ENCODE measurements at regions not wholly inside any gene's neighbourhood (a gene's known extent, or its start where the extent isn't known, plus 50 kb on each side); places are given as distances from the start of the nearest gene placed in this dataset.

DNA sequence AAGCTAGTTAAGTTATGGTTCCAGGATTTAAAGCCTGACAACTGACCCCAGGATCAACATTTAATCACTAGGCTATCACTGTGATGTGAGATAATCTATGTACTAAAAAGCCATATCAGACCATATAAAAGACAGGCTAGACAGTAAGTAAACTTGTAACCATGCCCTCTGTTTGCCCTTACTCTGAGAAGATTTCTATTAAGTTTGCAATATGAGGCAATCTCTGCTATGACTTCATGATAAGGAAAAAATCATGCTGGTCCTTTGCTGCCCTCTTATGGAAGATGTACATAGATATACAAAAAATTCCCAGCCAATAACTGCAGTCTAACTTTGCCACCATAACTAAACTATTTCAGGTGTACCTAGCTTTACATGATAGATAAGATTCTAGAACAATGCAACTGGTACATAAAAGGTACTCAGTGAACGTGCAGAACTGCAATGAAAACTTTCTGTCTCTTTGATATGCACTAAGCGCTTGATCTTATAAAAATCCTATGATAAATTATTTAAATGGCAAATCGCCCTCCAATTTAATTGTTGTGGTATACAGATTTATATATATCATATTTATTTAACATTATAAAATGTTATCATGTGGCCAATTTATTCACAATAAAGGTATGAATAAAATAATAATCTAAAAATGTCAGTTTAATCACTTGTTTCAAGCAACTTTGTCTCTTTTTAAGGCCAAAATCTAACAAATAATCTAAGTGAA is 70.5 kb downstream of the FAM217A start:
- 82 to 92% methylated on average over 3 of the region's 3 CpGs for WGBS, 2 donors

DNA sequence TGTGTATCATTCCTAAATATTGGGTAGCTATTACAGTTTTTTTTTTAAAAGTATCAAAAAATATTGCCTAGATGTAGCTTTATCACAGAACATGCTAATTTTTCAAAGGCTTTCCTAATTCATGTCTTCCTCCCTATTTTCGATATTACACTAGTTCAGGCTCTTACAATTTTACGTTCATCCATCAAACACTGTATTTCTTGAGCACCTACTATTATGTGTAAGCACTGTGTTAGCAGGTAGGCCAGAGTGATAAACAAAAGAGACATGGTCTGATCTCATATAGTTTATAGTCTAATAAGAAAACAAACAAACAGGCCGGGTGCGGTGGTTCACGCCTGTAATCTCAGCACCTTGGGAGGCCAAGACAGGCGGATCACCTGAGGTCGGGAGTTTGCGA is 69.5 kb downstream of the FAM217A start:
- TF ChIP-seq, protein P1, sequence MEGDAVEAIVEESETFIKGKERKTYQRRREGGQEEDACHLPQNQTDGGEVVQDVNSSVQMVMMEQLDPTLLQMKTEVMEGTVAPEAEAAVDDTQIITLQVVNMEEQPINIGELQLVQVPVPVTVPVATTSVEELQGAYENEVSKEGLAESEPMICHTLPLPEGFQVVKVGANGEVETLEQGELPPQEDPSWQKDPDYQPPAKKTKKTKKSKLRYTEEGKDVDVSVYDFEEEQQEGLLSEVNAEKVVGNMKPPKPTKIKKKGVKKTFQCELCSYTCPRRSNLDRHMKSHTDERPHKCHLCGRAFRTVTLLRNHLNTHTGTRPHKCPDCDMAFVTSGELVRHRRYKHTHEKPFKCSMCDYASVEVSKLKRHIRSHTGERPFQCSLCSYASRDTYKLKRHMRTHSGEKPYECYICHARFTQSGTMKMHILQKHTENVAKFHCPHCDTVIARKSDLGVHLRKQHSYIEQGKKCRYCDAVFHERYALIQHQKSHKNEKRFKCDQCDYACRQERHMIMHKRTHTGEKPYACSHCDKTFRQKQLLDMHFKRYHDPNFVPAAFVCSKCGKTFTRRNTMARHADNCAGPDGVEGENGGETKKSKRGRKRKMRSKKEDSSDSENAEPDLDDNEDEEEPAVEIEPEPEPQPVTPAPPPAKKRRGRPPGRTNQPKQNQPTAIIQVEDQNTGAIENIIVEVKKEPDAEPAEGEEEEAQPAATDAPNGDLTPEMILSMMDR (IDR thresholded peaks at IDR 0.05; ENCODE audit: control extremely low read depth, extremely low read depth), result no peak
- DNase-seq, result no peak
- H3K4me3 ChIP-seq, result no peak overlapping the region

More for the DNA sequence above, 70.5 kb downstream of the FAM217A start:
- H3K27me3 ChIP-seq (ENCODE audit: control insufficient read depth in 3 of 3, insufficient read depth in 3 of 3, low read length in 2 of 3), result no peaks in the 10 kb centered on the region
- H3K4me1 ChIP-seq (ENCODE audit: control insufficient read depth in 5 of 5, insufficient read depth in 5 of 5, low read length in 5 of 5), result peaks cover 0 to 8% (median 4%) of the 10 kb centered on the region in 5 donors
- no peak overlapping the region for H3K4me3 ChIP-seq
- TF ChIP-seq, protein P1 (IDR thresholded peaks at IDR 0.05; ENCODE audit: control extremely low read depth, extremely low read depth), result peak; percentile 45
- no peak overlapping the region for H3K27ac ChIP-seq (ENCODE audit: low read depth in 1 of 2, low read length in 1 of 2)
- H3K9me3 ChIP-seq (ENCODE audit: control insufficient read depth in 4 of 4, insufficient read depth in 3 of 4, low read length in 3 of 4), result no peaks in the 10 kb centered on the region
- ATAC-seq (ENCODE audit: insufficient read depth, low FRiP score) (peak; percentile 58), DNase-seq (peak in 2 of 3 donors; percentile 93 to 94)
- H3K9ac ChIP-seq (ENCODE audit: insufficient read depth in 1 of 2, low read length in 2 of 2), result peak overlapping the region in 1 of 2 donors; percentile 80
- peaks cover 0 to 5% (median 2%) of the 10 kb centered on the region in 4 donors for H3K36me3 ChIP-seq (ENCODE audit: control insufficient read depth in 4 of 4, insufficient read depth in 4 of 4, low read length in 4 of 4)

DNA sequence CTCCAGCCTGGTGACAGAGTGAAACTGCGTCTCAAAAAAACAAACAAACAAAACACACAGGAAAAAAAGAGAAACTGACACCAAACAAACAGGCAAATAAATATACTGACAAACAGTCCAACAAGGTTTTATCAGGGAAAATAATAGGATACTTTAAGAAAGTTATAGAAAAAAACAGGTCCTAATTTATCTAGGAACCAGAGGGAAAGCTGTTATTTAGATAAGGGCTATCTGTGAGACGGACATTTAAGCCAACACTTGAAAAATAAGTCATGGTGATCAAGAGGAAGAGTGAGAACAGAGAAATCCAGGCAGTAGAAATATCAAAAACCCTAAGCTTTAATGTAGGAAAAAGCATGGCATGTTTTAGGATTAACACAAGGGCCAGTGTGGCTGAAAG is 68.9 kb downstream of the FAM217A start:
- no peak overlapping the region for H3K27ac ChIP-seq (ENCODE audit: low read depth in 1 of 2, low read length in 1 of 2)
- H3K4me1 ChIP-seq (ENCODE audit: control insufficient read depth in 5 of 5, insufficient read depth in 5 of 5, low read length in 5 of 5), result peaks cover 0 to 8% (median 4%) of the 10 kb centered on the region in 5 donors
- no peak overlapping the region for H3K9ac ChIP-seq (ENCODE audit: insufficient read depth in 1 of 2, low read length in 2 of 2)
- H3K36me3 ChIP-seq (ENCODE audit: control insufficient read depth in 4 of 4, insufficient read depth in 4 of 4, low read length in 4 of 4), result peaks cover 0 to 8% (median 2%) of the 10 kb centered on the region in 4 donors
- 57 to 67% methylated on average over 2 of the region's 2 CpGs for WGBS, 2 donors
- H3K27me3 ChIP-seq (ENCODE audit: control insufficient read depth in 3 of 3, insufficient read depth in 3 of 3, low read length in 2 of 3), result no peaks in the 10 kb centered on the region
- no peak overlapping the region for H3K4me3 ChIP-seq
- ATAC-seq (ENCODE audit: insufficient read depth, low FRiP score), result no peak
- no peaks in the 10 kb centered on the region for H3K9me3 ChIP-seq (ENCODE audit: control insufficient read depth in 4 of 4, insufficient read depth in 3 of 4, low read length in 3 of 4)
- DNase-seq, result no peak
- TF ChIP-seq, protein P1 (IDR thresholded peaks at IDR 0.05; ENCODE audit: control extremely low read depth, extremely low read depth), result no peak

More for the DNA sequence above, 69.5 kb downstream of the FAM217A start:
- H3K27ac ChIP-seq (ENCODE audit: low read depth in 1 of 2, low read length in 1 of 2), result no peak overlapping the region
- peaks cover 0 to 8% (median 2%) of the 10 kb centered on the region in 4 donors for H3K36me3 ChIP-seq (ENCODE audit: control insufficient read depth in 4 of 4, insufficient read depth in 4 of 4, low read length in 4 of 4)
- no peak overlapping the region for H3K9ac ChIP-seq (ENCODE audit: insufficient read depth in 1 of 2, low read length in 2 of 2)
- H3K9me3 ChIP-seq (ENCODE audit: control insufficient read depth in 4 of 4, insufficient read depth in 3 of 4, low read length in 3 of 4), result no peaks in the 10 kb centered on the region
- H3K4me1 ChIP-seq (ENCODE audit: control insufficient read depth in 5 of 5, insufficient read depth in 5 of 5, low read length in 5 of 5), result peaks cover 0 to 8% (median 4%) of the 10 kb centered on the region in 5 donors
- no peak for ATAC-seq (ENCODE audit: insufficient read depth, low FRiP score)
- no peaks in the 10 kb centered on the region for H3K27me3 ChIP-seq (ENCODE audit: control insufficient read depth in 3 of 3, insufficient read depth in 3 of 3, low read length in 2 of 3)
- 94 to 96% methylated on average over 8 of the region's 8 CpGs for WGBS, 2 donors
